ENCODE measurements at regions not wholly inside any gene's neighbourhood (a gene's known extent, or its start where the extent isn't known, plus 50 kb on each side); places are given as distances from the start of the nearest gene placed in this dataset.
"Not testable (repeated sequence)": the region's sequence is repeated elsewhere in the genome, so short reads cannot be mapped to it uniquely, and the experiment has no call there.

DNA sequence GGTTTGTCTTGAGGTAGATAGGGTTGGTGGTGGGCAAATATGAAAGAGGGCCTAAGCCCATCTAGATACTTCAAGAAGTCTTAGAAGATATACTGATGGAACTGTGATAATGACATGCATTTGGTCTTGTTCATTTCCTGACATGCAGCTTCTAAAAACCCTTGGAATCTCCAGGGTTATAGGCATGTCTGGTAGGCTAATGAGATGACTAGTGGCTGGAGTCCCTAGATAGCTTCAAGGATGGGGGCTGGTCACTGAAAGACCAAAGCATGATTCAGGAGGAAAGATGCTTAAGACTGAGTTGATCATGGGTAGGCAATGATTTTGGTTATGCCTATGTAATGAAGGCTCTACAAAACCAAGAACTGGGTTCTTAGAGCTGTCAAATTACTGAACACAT lies 217.9 kb upstream of the MOCS1 start:
- DNase-seq (ENCODE audit: low read depth in 2 of 2), result no peak

DNA sequence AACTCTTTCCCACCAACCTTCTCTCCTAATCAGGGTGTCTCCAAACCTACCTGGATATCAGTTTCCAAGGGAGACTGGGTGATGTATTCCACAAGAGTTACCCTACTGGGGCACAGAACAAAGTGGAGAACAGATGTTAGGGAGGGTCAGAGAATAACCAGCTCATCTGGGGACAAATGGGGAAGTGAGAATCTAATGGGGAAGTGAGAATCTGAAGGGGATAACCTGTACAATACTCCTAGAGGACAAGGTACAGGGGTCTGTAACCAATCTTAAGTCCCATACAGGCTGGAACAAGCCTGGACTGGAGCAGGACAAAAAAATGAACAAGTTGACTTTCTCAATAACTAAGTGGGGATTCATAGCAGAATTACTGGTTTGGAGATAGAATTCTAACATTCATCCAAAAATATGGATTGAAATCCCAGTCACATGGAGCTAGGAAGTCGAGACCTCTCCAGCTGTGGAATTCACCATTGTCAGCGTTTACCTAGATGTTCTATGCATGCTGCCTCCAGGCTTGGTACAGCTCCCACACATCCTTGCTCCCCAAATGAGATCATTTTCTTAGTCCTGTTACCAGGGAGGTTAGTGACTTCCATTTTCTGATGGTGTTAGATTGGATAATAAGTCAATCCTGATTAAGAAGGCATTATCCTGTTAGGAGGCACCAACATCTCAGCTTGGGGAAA lies 214.8 kb upstream of the MOCS1 start:
- DNase-seq (ENCODE audit: low read depth in 2 of 2), result no peak

DNA sequence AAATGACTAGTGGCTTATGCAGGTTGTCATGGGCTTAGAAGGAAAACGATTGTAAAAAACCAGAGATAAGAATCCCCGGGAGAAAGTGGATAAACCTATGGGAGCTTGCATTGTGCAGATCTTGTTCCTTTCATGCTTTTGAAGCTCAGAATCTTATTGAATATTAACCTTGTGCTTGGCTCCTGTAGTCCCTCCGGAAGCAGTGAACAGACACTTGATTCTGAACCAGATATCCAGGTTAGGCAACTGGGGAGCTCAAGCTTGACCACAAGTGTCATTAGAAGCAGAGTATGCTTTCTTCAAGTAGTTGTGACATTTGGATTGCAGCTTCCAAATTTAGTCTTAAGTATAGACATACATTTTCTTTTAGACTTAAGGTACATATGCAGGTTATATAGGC lies 212.6 kb upstream of the MOCS1 start:
- DNase-seq (ENCODE audit: low read depth in 2 of 2), result no peak

DNA sequence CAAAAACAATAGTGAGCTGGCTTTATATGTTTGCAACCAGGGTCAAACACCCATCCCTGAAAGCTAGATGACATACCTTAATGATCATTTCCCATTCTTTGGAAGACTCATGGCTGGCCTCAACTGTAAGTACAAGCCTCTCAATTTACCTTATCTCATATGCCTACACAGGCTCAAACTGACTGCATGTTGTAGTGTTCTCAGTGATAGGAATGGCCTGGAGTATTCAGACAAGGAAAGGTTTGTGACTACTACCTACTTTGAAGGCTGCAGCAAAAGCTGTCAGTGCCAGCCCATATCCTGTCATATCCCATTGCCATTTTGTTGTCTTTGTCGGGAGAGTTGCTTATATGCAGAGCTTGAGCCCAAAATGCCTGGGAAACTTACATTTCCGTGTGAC lies 205.2 kb upstream of the MOCS1 start:
- no peak for DNase-seq (ENCODE audit: low read depth in 2 of 2)

DNA sequence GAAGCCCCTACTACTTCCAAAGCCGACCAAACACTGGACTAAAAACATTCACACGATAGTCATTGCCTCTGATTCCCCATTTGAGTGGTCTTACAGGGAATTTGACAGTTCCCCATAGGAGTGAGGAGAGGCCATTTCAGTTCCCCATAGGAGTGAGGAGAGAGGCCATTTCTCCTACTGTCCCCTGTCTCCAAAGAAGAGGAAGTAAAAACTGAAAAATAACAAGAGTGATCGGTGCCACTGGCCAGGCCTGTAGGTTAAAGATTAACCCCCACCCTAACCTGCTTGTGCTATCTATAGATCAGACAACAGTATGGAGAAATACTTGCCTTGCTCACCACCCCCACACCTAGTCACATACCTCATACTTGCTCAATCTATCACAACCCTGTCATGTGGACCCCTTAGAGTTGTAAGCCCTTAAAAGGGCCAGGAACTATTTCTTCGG lies 204.0 kb upstream of the MOCS1 start:
- DNase-seq (ENCODE audit: low read depth in 2 of 2), result no peak

DNA sequence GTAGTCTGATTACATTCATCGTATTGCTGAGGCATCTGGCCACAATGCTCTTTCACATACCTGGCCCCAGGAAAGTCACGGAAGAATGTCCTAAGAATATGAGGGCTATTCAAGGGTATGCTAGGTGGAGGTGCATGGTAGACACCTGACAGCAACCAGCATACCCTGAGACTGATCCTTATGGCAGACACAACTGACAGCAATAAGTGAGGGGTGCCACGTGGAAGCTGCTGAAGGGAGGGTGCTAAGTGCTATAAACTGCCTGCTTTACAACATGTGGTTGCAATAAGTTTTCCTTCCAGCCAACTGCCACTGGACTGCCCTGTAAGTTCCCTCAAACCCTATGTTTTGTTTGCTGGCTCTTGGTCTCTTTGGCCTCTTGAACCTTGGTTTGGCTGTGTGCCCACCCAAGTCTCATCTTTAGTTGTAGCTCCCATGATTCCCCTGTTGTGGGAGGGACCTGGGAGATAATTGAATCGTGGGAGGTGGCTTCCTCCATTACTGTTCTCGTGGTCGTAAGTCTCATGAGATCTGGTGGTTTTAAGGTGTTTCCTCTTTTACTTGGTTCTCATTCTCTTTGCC lies 201.3 kb upstream of the MOCS1 start:
- no peak for DNase-seq (ENCODE audit: low read depth in 2 of 2)

DNA sequence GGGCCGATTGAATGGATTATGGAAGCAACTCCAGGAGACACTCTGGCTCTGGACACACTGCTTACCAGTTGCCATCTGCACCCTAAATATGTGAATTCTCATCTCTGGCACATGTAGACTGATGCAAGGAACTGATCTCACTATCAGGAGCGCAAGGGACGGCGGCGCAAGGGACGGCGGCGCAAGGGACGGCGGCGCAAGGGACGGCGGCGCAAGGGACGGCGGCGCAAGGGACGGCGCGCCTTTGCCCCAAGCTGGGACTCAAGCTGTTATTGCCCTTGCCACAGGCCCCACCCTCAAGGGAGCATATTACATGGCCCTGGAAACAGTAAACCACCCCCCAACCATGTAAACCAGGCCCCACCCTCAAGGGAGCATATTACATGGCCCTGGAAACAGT lies 199.7 kb upstream of the MOCS1 start:
- DNase-seq (ENCODE audit: low read depth in 2 of 2), result not testable (repeated sequence)

DNA sequence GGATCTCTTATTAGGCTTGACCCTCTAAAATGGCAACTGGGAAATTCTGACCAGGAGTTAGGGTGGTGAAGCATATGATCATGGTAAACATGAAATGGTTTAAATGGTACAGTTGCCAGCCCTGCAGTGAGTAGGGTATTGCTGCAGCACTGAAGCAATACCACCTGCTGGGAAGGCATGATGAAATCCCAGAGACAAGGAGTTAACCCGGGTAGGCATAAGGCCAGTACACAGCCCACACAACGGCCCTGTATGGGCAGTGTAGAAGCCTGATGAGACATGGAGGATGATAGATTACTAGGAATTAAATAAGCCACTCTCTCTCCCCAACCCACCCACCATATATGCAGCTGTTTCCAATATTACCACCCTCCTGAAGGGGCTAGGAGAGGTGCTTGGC lies 197.4 kb upstream of the MOCS1 start:
- no peak for DNase-seq (ENCODE audit: low read depth in 2 of 2)

DNA sequence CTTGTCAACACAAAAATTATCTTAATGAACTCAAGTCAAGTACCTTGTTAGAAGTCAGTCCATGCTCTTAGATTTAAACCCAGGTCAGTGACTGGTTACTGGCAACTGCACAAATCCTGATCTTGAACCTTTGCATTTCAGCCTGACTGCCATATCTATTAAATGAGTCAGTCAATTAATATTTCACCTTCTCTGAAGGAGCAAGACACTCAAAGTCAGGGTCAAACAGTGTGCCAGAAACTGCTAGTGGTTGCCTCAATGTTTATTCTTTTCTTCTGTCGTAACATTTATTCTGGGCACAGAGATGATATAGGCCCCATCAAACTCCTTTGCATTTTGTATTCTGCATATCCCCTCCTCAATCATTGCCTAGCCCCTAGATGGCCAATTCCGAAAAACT lies 193.9 kb upstream of the MOCS1 start:
- DNase-seq (ENCODE audit: low read depth in 2 of 2), result no peak

DNA sequence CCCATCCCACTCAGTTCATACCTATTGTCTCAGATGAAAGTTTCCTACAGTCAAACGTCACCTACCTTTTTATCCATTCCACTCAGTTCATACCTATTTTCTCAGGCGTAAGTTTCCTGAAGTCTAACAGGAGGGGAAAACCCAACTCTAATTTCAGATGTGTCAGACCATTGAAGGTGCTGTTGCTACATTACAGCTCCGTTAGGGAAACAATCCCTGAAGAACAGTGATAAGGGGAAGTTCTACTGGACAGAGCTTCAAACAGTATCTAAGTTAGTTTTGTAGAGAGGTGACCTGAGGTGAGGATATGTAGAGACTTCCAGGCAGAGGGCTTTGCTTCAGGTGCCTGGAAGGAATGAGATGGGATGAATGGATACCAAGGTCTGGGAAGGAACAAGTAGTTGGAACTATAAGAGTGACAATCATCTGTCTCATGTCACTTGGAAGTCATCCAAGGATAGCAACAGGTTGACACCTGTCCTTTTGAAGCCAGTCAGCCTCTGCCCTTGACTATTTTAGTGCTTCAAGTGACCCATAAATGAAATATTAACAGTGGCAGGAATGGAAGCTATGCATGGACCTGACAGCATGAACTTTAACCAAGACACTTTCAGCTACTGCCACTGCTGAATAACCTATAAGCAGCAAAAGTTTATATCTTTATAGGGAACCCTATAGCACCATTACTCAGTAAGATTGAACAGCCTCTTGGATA lies 191.6 kb upstream of the MOCS1 start:
- DNase-seq (ENCODE audit: low read depth in 2 of 2), result no peak

DNA sequence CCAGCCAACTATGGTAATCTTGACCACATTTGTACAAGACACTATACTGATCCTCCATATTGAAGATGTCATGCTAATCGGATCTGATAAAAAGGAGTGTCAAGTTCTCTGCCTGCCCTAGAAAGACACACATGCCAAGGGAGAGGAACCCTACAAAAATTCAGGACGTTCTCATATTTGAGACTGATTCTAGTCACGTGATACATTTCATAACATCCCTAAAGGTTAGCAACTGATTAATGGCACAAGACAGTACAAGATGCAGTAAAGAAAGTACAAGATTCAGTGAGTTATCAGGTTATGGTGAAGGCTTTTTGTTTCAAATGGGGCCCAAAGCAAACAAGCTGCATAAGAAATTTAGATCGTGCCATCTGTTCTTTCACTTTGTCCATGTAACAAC lies 190.7 kb upstream of the MOCS1 start:
- DNase-seq (ENCODE audit: low read depth in 2 of 2), result no peak

DNA sequence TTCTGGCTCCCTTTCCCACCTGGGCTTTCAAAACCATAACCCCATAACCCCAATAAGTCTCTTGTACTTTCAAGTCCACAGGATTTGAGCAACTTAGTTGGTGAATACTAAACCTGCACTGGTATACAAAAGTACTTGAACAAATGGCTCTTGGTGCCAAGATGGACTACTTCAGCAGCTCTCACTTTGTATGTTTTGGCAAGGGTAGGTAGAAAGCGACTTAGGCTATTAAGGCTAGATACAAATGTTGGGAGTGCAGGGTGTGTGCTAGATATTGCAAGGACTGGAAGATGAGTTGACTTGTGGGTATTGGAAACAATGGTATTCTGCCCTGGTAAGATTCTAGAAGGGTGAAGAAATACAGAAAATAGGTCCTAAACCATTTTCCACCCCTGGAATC lies 182.6 kb upstream of the MOCS1 start:
- no peak for DNase-seq (ENCODE audit: low read depth in 2 of 2)

DNA sequence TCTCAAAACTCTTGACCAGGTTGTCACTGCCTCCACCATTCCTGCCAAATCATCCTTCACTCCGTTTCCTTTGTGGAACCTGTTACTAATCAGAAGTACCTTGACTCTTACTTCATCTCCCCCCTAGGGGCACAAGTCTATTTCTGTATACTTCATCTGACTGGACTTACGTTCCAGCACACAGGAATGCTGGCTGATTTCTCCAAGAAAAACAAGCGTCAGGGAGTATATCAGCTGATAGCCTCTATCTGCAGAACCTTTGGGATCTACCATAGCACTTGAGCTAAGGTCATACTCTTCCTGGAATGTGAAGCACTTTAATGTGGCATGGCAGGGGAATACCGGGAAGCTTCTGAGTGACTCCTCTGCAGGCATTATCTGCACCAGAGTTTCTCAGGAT lies 178.1 kb upstream of the MOCS1 start:
- no peak for DNase-seq (ENCODE audit: low read depth in 2 of 2)

DNA sequence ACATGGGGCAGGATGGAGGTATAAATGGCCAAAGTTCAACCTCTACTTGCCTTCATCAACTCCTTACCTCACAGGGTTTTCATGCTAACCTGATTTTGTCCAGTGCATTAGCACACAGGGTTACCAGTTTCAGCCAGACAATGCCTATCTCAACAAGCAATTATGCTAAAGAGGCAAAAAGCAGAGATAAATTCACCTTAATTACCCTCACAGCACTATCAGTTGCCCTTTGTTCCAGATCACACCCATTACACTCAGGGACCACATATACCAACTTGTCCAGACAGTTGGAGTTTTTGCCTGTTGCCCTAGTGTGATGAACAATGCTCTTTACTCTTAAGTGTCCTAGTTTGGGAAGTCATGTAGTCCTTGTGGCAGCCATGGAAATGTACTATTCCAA lies 174.5 kb upstream of the MOCS1 start:
- DNase-seq (ENCODE audit: low read depth in 2 of 2), result no peak

DNA sequence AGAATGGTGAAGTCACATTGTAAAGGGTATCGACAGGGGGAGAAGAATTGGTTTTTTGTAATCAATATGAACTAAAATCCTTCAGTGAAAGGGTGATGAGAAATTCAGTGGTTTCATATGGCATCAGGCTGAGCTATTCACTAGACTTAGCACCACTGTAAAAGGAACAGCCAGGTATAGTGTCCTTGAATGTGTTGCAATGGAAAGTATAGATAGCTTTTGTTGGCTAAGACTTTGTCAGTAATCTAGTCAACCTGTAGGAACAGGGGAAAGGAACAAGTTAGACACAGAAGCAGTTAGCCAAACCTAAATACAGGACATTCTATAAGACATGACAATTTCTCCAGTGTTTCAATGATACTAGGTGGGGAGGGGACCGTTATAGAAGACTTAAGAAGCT lies 172.6 kb upstream of the MOCS1 start:
- no peak for DNase-seq (ENCODE audit: low read depth in 2 of 2)

DNA sequence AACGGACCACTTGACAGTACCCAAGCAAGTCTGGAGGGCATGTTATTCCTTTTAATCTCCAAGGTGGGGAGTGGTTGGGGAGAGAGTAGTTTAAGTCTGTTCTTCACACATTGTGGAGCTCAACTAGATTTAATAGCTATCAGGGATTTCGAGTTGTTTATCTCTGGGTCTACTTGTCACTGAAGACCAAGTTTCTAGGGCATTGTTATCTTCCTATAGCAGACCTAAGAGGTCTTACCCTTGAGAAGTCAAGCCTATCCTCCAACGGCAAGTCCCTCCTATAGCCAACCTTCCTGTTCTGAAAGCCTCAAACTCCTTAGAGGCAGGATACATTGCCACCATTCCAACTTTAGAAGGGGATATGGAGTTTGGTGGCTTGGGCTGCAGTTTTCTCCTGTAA lies 164.5 kb upstream of the MOCS1 start:
- no peak for DNase-seq (ENCODE audit: low read depth in 2 of 2)

DNA sequence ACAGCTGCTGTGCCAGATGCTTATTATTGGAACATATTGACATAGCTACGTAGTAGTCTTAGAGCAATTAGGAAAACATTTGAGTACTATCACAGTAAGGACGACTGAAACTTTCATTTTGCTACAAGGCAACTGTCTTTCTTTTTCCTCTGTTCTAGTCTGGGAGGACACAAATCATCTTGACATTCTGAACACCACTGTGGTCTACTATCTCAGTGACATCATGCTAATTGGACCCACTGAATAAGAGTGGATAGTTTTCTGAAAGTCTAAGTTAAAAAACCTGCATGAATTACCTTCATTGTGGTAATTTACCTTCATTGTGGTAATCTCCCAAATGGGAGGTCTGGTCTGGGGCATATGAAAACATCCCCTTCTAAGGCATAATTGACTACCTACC lies 163.3 kb upstream of the MOCS1 start:
- no peak for DNase-seq (ENCODE audit: low read depth in 2 of 2)

DNA sequence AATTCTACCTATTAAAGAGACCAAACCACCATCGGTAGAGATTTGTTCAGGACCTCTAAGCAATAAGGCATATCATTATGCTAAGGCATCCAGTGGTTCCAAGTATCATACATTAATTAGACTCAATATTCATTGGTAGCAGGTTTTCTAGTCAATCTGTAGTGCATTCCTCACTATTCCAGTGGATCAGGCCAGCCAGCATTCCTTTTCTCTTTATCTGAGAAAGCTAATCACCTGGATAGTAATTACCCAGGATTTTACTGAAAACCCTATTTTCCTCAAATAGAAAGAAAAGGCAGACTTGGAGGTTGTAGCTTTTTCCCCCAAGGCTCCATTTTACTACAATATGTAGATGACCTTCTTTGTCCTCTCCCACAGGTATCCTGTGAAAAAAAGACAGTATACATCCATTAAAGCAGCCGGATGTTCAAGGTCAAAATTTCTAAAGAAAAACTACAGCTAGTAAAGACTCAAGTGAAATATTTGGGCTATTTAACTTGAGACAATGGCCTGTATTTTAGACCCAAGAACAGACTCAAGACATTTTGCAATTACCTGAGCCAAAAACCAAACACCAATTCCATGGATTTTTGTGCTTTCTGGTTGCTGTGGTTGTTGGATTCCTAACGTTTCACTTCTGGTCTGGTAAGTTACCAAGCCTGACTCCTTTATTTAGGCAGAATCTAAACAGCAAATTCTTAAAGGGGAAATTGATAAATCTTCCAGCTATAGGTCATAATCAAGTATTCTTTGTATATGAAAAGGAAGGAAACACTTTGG lies 149.1 kb upstream of the MOCS1 start:
- no peak for DNase-seq (ENCODE audit: low read depth in 2 of 2)

DNA sequence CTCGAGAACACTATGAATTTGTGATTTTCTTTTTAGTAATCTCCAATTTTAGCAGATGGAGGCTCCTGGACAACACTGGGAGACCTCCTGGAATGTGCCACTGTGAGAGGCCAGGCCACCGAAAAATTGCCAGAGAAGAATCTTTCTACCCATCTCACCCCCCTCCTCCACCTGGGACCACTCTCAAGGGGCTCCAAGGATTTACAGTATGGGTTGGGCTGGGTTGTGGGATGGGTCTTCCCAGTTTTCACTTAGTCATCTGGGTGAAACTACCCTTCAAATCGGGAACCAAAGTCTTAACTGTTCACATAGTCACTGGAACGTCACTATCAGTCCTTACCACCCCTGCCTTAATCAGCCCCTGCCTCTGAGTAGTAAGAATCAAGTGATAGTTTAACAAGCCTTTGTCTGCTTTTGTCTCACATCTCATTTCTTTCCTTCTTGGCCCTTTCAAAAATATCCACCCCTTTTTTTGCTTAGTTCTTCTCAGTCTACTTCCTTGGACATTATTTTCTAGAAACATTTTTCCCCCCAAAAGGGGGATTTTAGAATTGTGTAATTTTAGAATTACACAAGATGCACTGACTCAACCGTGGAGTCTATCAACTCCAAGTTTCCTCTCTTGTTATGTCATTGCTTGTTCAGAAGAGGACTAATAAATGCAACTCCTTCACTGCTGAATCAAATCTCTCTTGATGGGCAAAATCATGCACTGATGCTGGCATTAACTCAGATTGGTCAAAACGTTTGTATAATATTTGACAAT lies 148.2 kb upstream of the MOCS1 start:
- no peak for DNase-seq (ENCODE audit: low read depth in 2 of 2)

DNA sequence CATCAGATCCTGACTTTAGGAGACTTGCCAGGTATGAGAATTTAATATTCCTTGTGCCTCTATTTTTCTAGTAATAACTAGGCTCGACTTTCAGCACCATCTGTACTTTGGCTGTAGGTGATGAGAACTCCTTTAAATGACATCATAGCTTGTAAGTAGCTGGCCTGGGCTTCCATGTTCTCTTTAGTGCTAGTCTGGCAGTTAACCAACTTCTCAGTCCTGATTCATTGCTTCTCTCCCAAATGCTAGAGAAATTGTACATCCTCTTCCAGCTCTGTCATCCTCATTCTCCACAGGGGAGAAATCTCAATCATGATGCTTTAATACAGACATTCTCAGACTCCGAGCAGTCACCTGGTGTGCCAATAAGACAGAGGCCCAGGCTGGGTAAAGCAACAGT lies 143.5 kb upstream of the MOCS1 start:
- DNase-seq (ENCODE audit: low read depth in 2 of 2), result no peak

DNA sequence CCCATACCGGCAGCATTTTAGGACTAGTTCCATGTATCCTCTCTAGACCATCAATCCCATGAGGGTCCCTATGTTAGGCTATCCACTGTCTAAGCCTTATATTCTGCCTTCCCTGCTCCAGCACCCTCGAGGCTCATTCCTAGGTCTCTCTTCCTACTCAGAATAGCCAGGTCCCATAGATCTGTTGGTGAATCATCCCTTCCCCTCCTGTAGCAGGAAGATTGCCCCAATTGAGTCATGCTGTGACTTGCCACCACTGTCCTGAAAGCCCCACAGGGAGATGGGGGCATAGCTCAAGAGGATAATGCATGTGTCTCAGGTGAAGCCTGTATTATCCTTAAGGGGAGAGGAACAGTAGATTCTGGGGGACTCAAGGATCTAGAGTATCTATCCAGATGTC lies 143.1 kb upstream of the MOCS1 start:
- no peak for DNase-seq (ENCODE audit: low read depth in 2 of 2)

DNA sequence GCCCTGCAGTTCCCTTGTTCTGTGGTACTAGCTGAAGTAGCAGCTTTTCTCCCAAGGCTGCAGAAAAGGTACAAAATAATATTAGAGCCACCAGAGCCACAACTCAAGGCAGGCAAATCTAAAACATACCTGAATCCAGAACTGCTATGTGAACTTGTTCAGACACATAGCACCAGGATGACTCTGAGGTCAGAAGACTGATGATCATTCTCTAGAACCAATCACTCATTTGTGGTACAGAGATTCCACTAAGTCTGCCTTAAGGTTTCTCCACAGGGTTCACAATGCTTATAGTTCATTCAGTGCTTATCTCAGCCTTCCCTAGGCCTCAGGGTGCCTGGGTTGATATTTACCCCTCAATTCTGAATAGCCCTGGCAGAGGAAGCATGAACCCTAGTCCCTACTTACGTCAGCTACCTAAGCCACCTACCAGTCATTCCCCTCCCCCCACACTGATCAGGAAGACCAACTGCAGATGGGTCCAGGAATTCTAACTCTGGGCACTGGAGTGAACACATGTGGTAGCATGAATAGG lies 140.9 kb upstream of the MOCS1 start:
- no peak for DNase-seq (ENCODE audit: low read depth in 2 of 2)
